ENCODE measurements at regions not wholly inside any gene's neighbourhood (a gene's known extent, or its start where the extent isn't known, plus 50 kb on each side); places are given as distances from the start of the nearest gene placed in this dataset.

DNA sequence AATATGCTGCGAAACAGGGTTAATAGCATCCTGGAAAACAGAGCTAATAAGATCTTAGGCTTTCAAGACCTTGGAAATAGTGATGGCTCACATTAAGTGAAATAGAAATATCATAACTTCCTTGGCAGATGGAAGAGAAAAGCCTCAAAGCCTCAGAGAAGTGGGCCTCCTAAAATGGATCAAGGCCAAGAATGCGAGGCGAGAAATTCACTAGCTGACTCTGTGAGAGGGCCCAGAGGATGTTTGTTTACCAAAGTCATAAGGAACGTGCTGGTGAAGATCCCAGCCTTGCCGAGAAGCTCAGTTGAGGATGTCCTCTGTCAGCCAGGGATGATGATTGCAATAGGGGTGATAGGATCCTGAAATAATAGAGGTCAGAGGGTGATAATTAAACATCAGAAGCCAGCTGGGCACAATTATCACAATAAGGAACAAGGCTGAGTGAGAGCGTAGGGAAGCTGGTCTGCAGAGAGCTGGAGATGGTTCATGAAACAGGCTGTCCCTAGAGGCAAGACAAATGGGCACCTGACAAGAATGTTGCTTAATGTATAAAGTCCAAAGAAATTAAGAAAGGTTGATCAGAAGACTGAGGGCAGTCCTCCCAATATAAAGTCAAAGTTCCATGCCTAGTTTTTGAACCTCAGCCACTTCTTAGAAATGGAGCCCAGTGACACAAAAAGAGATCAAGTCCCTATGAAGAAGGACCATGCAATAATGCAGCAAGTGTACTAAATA is 101.7 kb upstream of the COG2 start:
- TF ChIP-seq POLR2A (IDR thresholded peaks at IDR 0.05) (no peak), POLR2AphosphoS5 (IDR thresholded peaks at IDR 0.05) (no peak)
- TF ChIP-seq, protein P1, sequence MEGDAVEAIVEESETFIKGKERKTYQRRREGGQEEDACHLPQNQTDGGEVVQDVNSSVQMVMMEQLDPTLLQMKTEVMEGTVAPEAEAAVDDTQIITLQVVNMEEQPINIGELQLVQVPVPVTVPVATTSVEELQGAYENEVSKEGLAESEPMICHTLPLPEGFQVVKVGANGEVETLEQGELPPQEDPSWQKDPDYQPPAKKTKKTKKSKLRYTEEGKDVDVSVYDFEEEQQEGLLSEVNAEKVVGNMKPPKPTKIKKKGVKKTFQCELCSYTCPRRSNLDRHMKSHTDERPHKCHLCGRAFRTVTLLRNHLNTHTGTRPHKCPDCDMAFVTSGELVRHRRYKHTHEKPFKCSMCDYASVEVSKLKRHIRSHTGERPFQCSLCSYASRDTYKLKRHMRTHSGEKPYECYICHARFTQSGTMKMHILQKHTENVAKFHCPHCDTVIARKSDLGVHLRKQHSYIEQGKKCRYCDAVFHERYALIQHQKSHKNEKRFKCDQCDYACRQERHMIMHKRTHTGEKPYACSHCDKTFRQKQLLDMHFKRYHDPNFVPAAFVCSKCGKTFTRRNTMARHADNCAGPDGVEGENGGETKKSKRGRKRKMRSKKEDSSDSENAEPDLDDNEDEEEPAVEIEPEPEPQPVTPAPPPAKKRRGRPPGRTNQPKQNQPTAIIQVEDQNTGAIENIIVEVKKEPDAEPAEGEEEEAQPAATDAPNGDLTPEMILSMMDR (IDR thresholded peaks at IDR 0.05 in 8 of 11, conservative IDR thresholded peaks at IDR 0.05 in 3 of 11) = no peak

Measured in spleen (tissue), 7 donors.